ENCODE measurements at regions not wholly inside any gene's neighbourhood (a gene's known extent, or its start where the extent isn't known, plus 50 kb on each side); places are given as distances from the start of the nearest gene placed in this dataset.
A peak's percentile ranks its signal among the peaks of the same experiment; 100 is the strongest.

DNA sequence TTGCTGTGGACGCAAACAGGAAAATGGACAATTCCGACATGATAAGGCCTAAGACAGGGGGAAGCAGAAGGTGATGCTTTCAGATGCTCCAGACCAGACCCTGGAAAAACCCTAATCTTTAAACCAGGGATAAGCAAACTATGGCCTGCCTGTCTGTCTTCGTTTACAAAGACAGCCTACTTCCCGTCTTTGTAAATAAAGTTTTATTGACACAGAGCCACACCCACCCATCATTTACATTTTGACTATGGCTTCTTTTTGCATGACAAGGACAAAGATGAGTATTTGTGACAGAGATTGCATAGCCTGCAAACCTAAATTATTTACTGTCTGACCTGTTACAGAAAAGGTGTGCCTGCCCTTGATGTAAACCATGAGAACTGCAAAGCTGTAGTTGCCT, 177.9 kb downstream of the WSCD1 start:
- peaks cover 10 to 22% of the 10 kb centered on the region in 2 donors for H3K27me3 Mint-ChIP-seq
- H3K4me1 Mint-ChIP-seq, result no peaks in the 10 kb centered on the region
- no peaks in the 10 kb centered on the region for H3K36me3 ChIP-seq (ENCODE audit: insufficient read depth, low read length)
- ChIA-PET CTCF (no interaction called here), POLR2A (no interaction called here)
- no peaks in the 10 kb centered on the region for H3K27me3 ChIP-seq (ENCODE audit: insufficient read depth, low read length, poor library complexity, severe bottlenecking)
- H3K4me3 Mint-ChIP-seq, result no peak overlapping the region
- no peak overlapping the region for H3K27ac ChIP-seq (ENCODE audit: low read depth, low read length)
- no peak overlapping the region for H3K27ac Mint-ChIP-seq
- no peak overlapping the region for H3K4me3 ChIP-seq (ENCODE audit: low read length)
- no peaks in the 10 kb centered on the region for H3K9me3 ChIP-seq (ENCODE audit: low read length)
- H3K36me3 Mint-ChIP-seq, result no peaks in the 10 kb centered on the region
- no peak for DNase-seq
- H3K9me3 Mint-ChIP-seq, result no peaks in the 10 kb centered on the region
- H3K4me1 ChIP-seq (ENCODE audit: insufficient read depth, low read length), result no peaks in the 10 kb centered on the region

GRCh38 chr17:6245301-6246177, 175.4 kb downstream of the WSCD1 start:
- no peak overlapping the region for H3K4me3 Mint-ChIP-seq
- peaks cover 17 to 26% of the 10 kb centered on the region in 2 donors for H3K27me3 Mint-ChIP-seq
- Histone ChIP-seq H3K4me3 (ENCODE audit: low read length) (no peak overlapping the region), H3K9me3 (ENCODE audit: low read length) (no peaks in the 10 kb centered on the region), H3K27ac (ENCODE audit: low read depth, low read length) (no peak overlapping the region), H3K27me3 (ENCODE audit: insufficient read depth, low read length, poor library complexity, severe bottlenecking) (no peaks in the 10 kb centered on the region), H3K4me1 (ENCODE audit: insufficient read depth, low read length) (no peaks in the 10 kb centered on the region), H3K36me3 (ENCODE audit: insufficient read depth, low read length) (no peaks in the 10 kb centered on the region)
- DNase-seq, result no peak
- ChIA-PET CTCF (no interaction called here), POLR2A (no interaction called here)
- H3K9me3 Mint-ChIP-seq, result no peaks in the 10 kb centered on the region
- no peaks in the 10 kb centered on the region for H3K4me1 Mint-ChIP-seq
- H3K36me3 Mint-ChIP-seq, result no peaks in the 10 kb centered on the region
- H3K27ac Mint-ChIP-seq, result no peak overlapping the region

GRCh38 chr17:6244796-6245195, 174.6 kb downstream of the WSCD1 start:
- H3K4me1 ChIP-seq (ENCODE audit: insufficient read depth, low read length), result no peaks in the 10 kb centered on the region
- DNase-seq, result no peak
- ChIA-PET CTCF (no interaction called here), POLR2A (no interaction called here)
- H3K27me3 ChIP-seq (ENCODE audit: insufficient read depth, low read length, poor library complexity, severe bottlenecking), result no peaks in the 10 kb centered on the region
- no peaks in the 10 kb centered on the region for H3K4me1 Mint-ChIP-seq
- no peak overlapping the region for H3K4me3 ChIP-seq (ENCODE audit: low read length)
- H3K27me3 Mint-ChIP-seq, result peaks cover 17 to 31% of the 10 kb centered on the region in 2 donors
- H3K27ac ChIP-seq (ENCODE audit: low read depth, low read length), result no peak overlapping the region
- H3K36me3 Mint-ChIP-seq, result no peaks in the 10 kb centered on the region
- no peaks in the 10 kb centered on the region for H3K9me3 Mint-ChIP-seq
- H3K9me3 ChIP-seq (ENCODE audit: low read length), result no peaks in the 10 kb centered on the region
- H3K4me3 Mint-ChIP-seq, result no peak overlapping the region
- no peak overlapping the region for H3K27ac Mint-ChIP-seq
- H3K36me3 ChIP-seq (ENCODE audit: insufficient read depth, low read length), result no peaks in the 10 kb centered on the region

GRCh38 chr17:6244253-6244652, 174.1 kb downstream of the WSCD1 start:
- no peaks in the 10 kb centered on the region for H3K4me1 Mint-ChIP-seq
- H3K27me3 Mint-ChIP-seq, result peaks cover 19 to 28% of the 10 kb centered on the region in 2 donors
- Histone ChIP-seq H3K4me3 (ENCODE audit: low read length) (no peak overlapping the region), H3K36me3 (ENCODE audit: insufficient read depth, low read length) (no peaks in the 10 kb centered on the region), H3K27me3 (ENCODE audit: insufficient read depth, low read length, poor library complexity, severe bottlenecking) (no peaks in the 10 kb centered on the region), H3K4me1 (ENCODE audit: insufficient read depth, low read length) (no peaks in the 10 kb centered on the region), H3K9me3 (ENCODE audit: low read length) (no peaks in the 10 kb centered on the region), H3K27ac (ENCODE audit: low read depth, low read length) (no peak overlapping the region)
- no peak for DNase-seq
- ChIA-PET CTCF (no interaction called here), POLR2A (no interaction called here)
- no peak overlapping the region for H3K4me3 Mint-ChIP-seq
- H3K9me3 Mint-ChIP-seq, result no peaks in the 10 kb centered on the region
- no peak overlapping the region for H3K27ac Mint-ChIP-seq
- no peaks in the 10 kb centered on the region for H3K36me3 Mint-ChIP-seq

GRCh38 chr17:6243186-6243585, 173.0 kb downstream of the WSCD1 start:
- CTCF ChIA-PET, result no interaction called here
- H3K36me3 Mint-ChIP-seq, result no peaks in the 10 kb centered on the region

GRCh38 chr17:6241996-6242395, 171.8 kb downstream of the WSCD1 start:
- no peak overlapping the region for H3K27ac ChIP-seq (ENCODE audit: low read depth, low read length)
- no peaks in the 10 kb centered on the region for H3K4me1 ChIP-seq (ENCODE audit: insufficient read depth, low read length)
- POLR2A ChIA-PET, result no interaction called here
- no peaks in the 10 kb centered on the region for H3K9me3 ChIP-seq (ENCODE audit: low read length)
- H3K27ac Mint-ChIP-seq, result no peak overlapping the region
- CTCF ChIA-PET, result no interaction called here
- H3K4me3 ChIP-seq (ENCODE audit: low read length), result no peak overlapping the region
- no peaks in the 10 kb centered on the region for H3K9me3 Mint-ChIP-seq
- H3K27me3 ChIP-seq (ENCODE audit: insufficient read depth, low read length, poor library complexity, severe bottlenecking), result no peaks in the 10 kb centered on the region
- peaks cover 19 to 24% of the 10 kb centered on the region in 2 donors for H3K27me3 Mint-ChIP-seq
- no peaks in the 10 kb centered on the region for H3K36me3 ChIP-seq (ENCODE audit: insufficient read depth, low read length)
- H3K4me1 Mint-ChIP-seq, result no peaks in the 10 kb centered on the region
- no peaks in the 10 kb centered on the region for H3K36me3 Mint-ChIP-seq
- H3K4me3 Mint-ChIP-seq, result no peak overlapping the region
- no peak for DNase-seq

More at GRCh38 chr17:6243186-6243585, 173.0 kb downstream of the WSCD1 start:
- Mint-ChIP-seq H3K27me3 (peaks cover 19 to 26% of the 10 kb centered on the region in 2 donors), H3K27ac (no peak overlapping the region), H3K9me3 (no peaks in the 10 kb centered on the region), H3K4me1 (no peaks in the 10 kb centered on the region), H3K4me3 (no peak overlapping the region)
- Histone ChIP-seq H3K27ac (ENCODE audit: low read depth, low read length) (no peak overlapping the region), H3K36me3 (ENCODE audit: insufficient read depth, low read length) (no peaks in the 10 kb centered on the region), H3K27me3 (ENCODE audit: insufficient read depth, low read length, poor library complexity, severe bottlenecking) (no peaks in the 10 kb centered on the region), H3K4me3 (ENCODE audit: low read length) (no peak overlapping the region), H3K4me1 (ENCODE audit: insufficient read depth, low read length) (no peaks in the 10 kb centered on the region), H3K9me3 (ENCODE audit: low read length) (no peaks in the 10 kb centered on the region)
- POLR2A ChIA-PET, result no interaction called here
- no peak for DNase-seq

- no peaks in the 10 kb centered on the region for H3K27me3 ChIP-seq (ENCODE audit: insufficient read depth, low read length, poor library complexity, severe bottlenecking)
- CTCF ChIA-PET, result no interaction called here
- no peak for DNase-seq
- H3K36me3 Mint-ChIP-seq, result no peaks in the 10 kb centered on the region
- peaks cover 19 to 24% of the 10 kb centered on the region in 2 donors for H3K27me3 Mint-ChIP-seq
- no peak overlapping the region for H3K4me3 Mint-ChIP-seq
- H3K9me3 ChIP-seq (ENCODE audit: low read length), result no peaks in the 10 kb centered on the region
- H3K9me3 Mint-ChIP-seq, result no peaks in the 10 kb centered on the region
- no peaks in the 10 kb centered on the region for H3K4me1 Mint-ChIP-seq
- H3K27ac ChIP-seq (ENCODE audit: low read depth, low read length), result no peak overlapping the region
- H3K4me1 ChIP-seq (ENCODE audit: insufficient read depth, low read length), result no peaks in the 10 kb centered on the region
- H3K4me3 ChIP-seq (ENCODE audit: low read length), result no peak overlapping the region
- H3K36me3 ChIP-seq (ENCODE audit: insufficient read depth, low read length), result no peaks in the 10 kb centered on the region
- H3K27ac Mint-ChIP-seq, result no peak overlapping the region
- POLR2A ChIA-PET, result no interaction called here
Measured at GRCh38 chr17:6241381-6241780, 171.2 kb downstream of the WSCD1 start.

- Histone ChIP-seq H3K9me3 (ENCODE audit: low read length) (no peaks in the 10 kb centered on the region), H3K27ac (ENCODE audit: low read depth, low read length) (no peak overlapping the region), H3K27me3 (ENCODE audit: insufficient read depth, low read length, poor library complexity, severe bottlenecking) (no peaks in the 10 kb centered on the region), H3K36me3 (ENCODE audit: insufficient read depth, low read length) (no peaks in the 10 kb centered on the region), H3K4me1 (ENCODE audit: insufficient read depth, low read length) (no peaks in the 10 kb centered on the region), H3K4me3 (ENCODE audit: low read length) (no peak overlapping the region)
- H3K27me3 Mint-ChIP-seq, result peaks cover 19 to 24% of the 10 kb centered on the region in 2 donors
- ChIA-PET POLR2A (no interaction called here), CTCF (no interaction called here)
- H3K9me3 Mint-ChIP-seq, result no peaks in the 10 kb centered on the region
- no peak overlapping the region for H3K4me3 Mint-ChIP-seq
- peak overlapping the region in 1 of 8 donors; percentile 46 for H3K27ac Mint-ChIP-seq
- no peaks in the 10 kb centered on the region for H3K36me3 Mint-ChIP-seq
- DNase-seq, result no peak
- H3K4me1 Mint-ChIP-seq, result no peaks in the 10 kb centered on the region
Measured at GRCh38 chr17:6240601-6241000, 170.4 kb downstream of the WSCD1 start.

Data from CD8-positive, alpha-beta memory T cell (primary cell).